H54 (cell line): ENCODE measurements at regions not wholly inside any gene's neighbourhood (a gene's known extent, or its start where the extent isn't known, plus 50 kb on each side); places are given as distances from the start of the nearest gene placed in this dataset.

Source experiments
- DNase-seq: peaks from one replicate; pipeline ENCODE4 v3.0.0; 2011; ENCODE audit warnings: low spot score, mixed read lengths; ENCODE audit not compliant: insufficient read length
- FAIRE-seq: peaks from 3 replicates; lab custom pipeline; 2011; peaks lifted over from hg19 to GRCh38; lab: Jason Lieb, UNC
- POLR2A ChIP-seq: IDR thresholded peaks from 2 replicates; pipeline ENCODE4 v1.6.1; 2011; ENCODE audit warnings: low read depth, mild to moderate bottlenecking, low read length

GRCh38 chr2:15886231-15886630, 54.1 kb upstream of the MYCN start:
- TF ChIP-seq POLR2A, result no peak
- FAIRE-seq (no peak), DNase-seq (no peak)

- DNase-seq (no peak), FAIRE-seq (no peak)
- no peak for TF ChIP-seq POLR2A
These were observed 50.8 kb upstream of the MYCN start for GRCh38 chr2:15889442-15890123.

GRCh38 chr2:15890124-15890754, 50.1 kb upstream of the MYCN start:
- TF ChIP-seq POLR2A, result no peak
- FAIRE-seq (no peak), DNase-seq (no peak)
